ENCODE measurements at regions not wholly inside any gene's neighbourhood (a gene's known extent, or its start where the extent isn't known, plus 50 kb on each side); places are given as distances from the start of the nearest gene placed in this dataset.

DNA sequence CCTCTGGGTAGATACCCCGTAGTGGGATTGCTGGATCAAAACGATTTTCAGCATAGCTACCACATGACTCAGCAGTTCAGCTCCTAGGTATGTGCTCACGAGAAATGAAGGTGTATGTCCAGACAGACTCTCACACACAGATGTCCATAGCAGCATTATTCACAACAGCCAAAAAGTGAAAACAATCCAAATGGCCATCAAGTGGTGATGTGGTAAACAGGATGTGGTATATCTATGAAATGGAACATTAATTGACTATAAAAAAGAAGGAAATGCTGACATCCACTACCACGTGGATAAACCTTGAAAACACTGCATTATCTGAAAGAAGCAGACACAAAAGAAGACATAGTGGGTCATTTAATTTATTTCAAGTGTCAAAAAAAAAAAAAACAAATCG, 241.9 kb downstream of the EIPR1 start:
- Histone ChIP-seq H3K9ac (ENCODE audit: low read length) (no peak overlapping the region), H2AFZ (ENCODE audit: insufficient read depth, low read depth, low read length, poor library complexity, severe bottlenecking) (no peak overlapping the region), H3K27ac (ENCODE audit: low read length in 2 of 2) (no peak overlapping the region), H3K4me3 (ENCODE audit: control extremely low read depth in 1 of 5, extremely low read depth in 1 of 5, insufficient read depth in 1 of 5, low read depth in 2 of 5, low read length in 4 of 5) (no peak overlapping the region), H3K9me3 (ENCODE audit: control extremely low read depth in 1 of 3, control insufficient read depth in 2 of 3, insufficient read depth in 1 of 3, low read length in 2 of 3) (peaks cover 0 to 12% (median 0%) of the 10 kb centered on the region in 3 donors), H3K4me1 (ENCODE audit: control insufficient read depth in 2 of 2, insufficient read depth in 2 of 2, low read length in 2 of 2) (peaks cover 0 to 3% of the 10 kb centered on the region in 2 donors), H3K79me2 (ENCODE audit: control insufficient read depth, insufficient read depth, low read length) (peaks cover 33% of the 10 kb centered on the region), H3K36me3 (replicated peaks in 1 of 2; ENCODE audit: control extremely low read depth in 1 of 2, control insufficient read depth in 1 of 2, extremely low read depth in 1 of 2, insufficient read depth in 2 of 2, low read length in 1 of 2) (no peaks in the 10 kb centered on the region), H4K20me1 (ENCODE audit: control insufficient read depth, insufficient read depth, low read length, poor library complexity, severe bottlenecking) (no peaks in the 10 kb centered on the region), H3K27me3 (replicated peaks in 1 of 4; ENCODE audit: control extremely low read depth in 1 of 4, control insufficient read depth in 3 of 4, insufficient read depth in 4 of 4, low read length in 3 of 4) (no peaks in the 10 kb centered on the region), H3K4me2 (replicated peaks; ENCODE audit: low read depth, low read length, poor library complexity, severe bottlenecking) (no peak overlapping the region)
- Mint-ChIP-seq H3K4me3 (no peak overlapping the region), H3K9me3 (ENCODE audit: insufficient read depth) (peaks cover 5% of the 10 kb centered on the region), H3K4me1 (no peaks in the 10 kb centered on the region), H3K27me3 (no peaks in the 10 kb centered on the region), H3K27ac (no peak overlapping the region)
- WGBS (ENCODE audit: insufficient coverage) = 75% methylated on average over 2 of the region's 5 CpGs
- TF ChIP-seq EZH2 (IDR thresholded peaks at IDR 0.05; ENCODE audit: borderline replicate concordance, insufficient read depth, low read depth, low read length, poor library complexity, severe bottlenecking) = no peak
- TF ChIP-seq, protein P1, sequence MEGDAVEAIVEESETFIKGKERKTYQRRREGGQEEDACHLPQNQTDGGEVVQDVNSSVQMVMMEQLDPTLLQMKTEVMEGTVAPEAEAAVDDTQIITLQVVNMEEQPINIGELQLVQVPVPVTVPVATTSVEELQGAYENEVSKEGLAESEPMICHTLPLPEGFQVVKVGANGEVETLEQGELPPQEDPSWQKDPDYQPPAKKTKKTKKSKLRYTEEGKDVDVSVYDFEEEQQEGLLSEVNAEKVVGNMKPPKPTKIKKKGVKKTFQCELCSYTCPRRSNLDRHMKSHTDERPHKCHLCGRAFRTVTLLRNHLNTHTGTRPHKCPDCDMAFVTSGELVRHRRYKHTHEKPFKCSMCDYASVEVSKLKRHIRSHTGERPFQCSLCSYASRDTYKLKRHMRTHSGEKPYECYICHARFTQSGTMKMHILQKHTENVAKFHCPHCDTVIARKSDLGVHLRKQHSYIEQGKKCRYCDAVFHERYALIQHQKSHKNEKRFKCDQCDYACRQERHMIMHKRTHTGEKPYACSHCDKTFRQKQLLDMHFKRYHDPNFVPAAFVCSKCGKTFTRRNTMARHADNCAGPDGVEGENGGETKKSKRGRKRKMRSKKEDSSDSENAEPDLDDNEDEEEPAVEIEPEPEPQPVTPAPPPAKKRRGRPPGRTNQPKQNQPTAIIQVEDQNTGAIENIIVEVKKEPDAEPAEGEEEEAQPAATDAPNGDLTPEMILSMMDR (IDR thresholded peaks at IDR 0.05) = no peak
- intact Hi-C loops (cut with micrococcal nuclease) = no loop called here
- DNase-seq (no peak), ATAC-seq (ENCODE audit: low read depth) (no peak)
- CTCF ChIA-PET = no interaction called here
- POLR2A ChIA-PET = no interaction called here

DNA sequence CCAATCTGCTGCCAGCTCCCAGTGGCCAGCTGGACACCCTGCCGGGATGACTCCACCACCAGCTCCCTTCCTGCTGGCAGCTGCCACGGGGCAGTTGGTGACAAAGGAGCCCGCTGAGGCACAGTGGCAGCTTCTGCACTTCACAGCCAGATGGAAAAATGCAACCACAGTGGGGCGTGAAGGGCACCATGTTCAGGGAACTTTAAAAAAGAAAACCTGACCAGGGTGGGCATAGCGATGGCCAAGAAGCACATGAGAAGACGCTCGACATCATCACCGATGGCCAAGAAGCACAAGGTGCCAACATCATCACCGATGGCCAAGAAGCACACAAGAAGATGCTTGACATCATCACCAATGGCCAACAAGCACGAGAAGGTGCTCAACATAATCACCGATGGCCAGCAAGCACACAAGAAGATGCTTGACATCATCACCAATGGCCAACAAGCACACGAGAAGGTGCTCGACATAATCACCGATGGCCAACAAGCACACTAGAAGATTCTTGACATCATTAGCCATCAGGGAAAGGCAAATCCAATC, 243.5 kb downstream of the EIPR1 start:
- peaks cover 0 to 12% (median 0%) of the 10 kb centered on the region in 3 donors for H3K9me3 ChIP-seq (ENCODE audit: control extremely low read depth in 1 of 3, control insufficient read depth in 2 of 3, insufficient read depth in 1 of 3, low read length in 2 of 3)
- H3K36me3 ChIP-seq (replicated peaks in 1 of 2; ENCODE audit: control extremely low read depth in 1 of 2, control insufficient read depth in 1 of 2, extremely low read depth in 1 of 2, insufficient read depth in 2 of 2, low read length in 1 of 2) = no peaks in the 10 kb centered on the region
- TF ChIP-seq EZH2 (IDR thresholded peaks at IDR 0.05; ENCODE audit: borderline replicate concordance, insufficient read depth, low read depth, low read length, poor library complexity, severe bottlenecking) = no peak
- TF ChIP-seq, protein P1 (IDR thresholded peaks at IDR 0.05) = no peak
- Mint-ChIP-seq H3K27ac (no peak overlapping the region), H3K4me3 (no peak overlapping the region), H3K9me3 (ENCODE audit: insufficient read depth) (peaks cover 5% of the 10 kb centered on the region), H3K4me1 (no peaks in the 10 kb centered on the region), H3K27me3 (no peaks in the 10 kb centered on the region)
- no peak overlapping the region for H3K4me3 ChIP-seq (ENCODE audit: control extremely low read depth in 1 of 5, extremely low read depth in 1 of 5, insufficient read depth in 1 of 5, low read depth in 2 of 5, low read length in 4 of 5)
- H3K9ac ChIP-seq (ENCODE audit: low read length) = no peak overlapping the region
- intact Hi-C loops (cut with micrococcal nuclease) = no loop called here
- H3K4me2 ChIP-seq (replicated peaks; ENCODE audit: low read depth, low read length, poor library complexity, severe bottlenecking) = no peak overlapping the region
- no peaks in the 10 kb centered on the region for H3K27me3 ChIP-seq (replicated peaks in 1 of 4; ENCODE audit: control extremely low read depth in 1 of 4, control insufficient read depth in 3 of 4, insufficient read depth in 4 of 4, low read length in 3 of 4)
- 95% methylated on average over 13 of the region's 14 CpGs for WGBS (ENCODE audit: insufficient coverage)
- CTCF ChIA-PET = no interaction called here
- no peak overlapping the region for H3K27ac ChIP-seq (ENCODE audit: low read length in 2 of 2)
- ATAC-seq (ENCODE audit: low read depth) (no peak), DNase-seq (no peak)
- H2AFZ ChIP-seq (ENCODE audit: insufficient read depth, low read depth, low read length, poor library complexity, severe bottlenecking) = no peak overlapping the region
- no peaks in the 10 kb centered on the region for H4K20me1 ChIP-seq (ENCODE audit: control insufficient read depth, insufficient read depth, low read length, poor library complexity, severe bottlenecking)
- H3K79me2 ChIP-seq (ENCODE audit: control insufficient read depth, insufficient read depth, low read length) = peaks cover 39% of the 10 kb centered on the region
- POLR2A ChIA-PET = no interaction called here
- H3K4me1 ChIP-seq (ENCODE audit: control insufficient read depth in 2 of 2, insufficient read depth in 2 of 2, low read length in 2 of 2) = peaks cover 0 to 8% of the 10 kb centered on the region in 2 donors
